ENCODE measurements at regions not wholly inside any gene's neighbourhood (a gene's known extent, or its start where the extent isn't known, plus 50 kb on each side); places are given as distances from the start of the nearest gene placed in this dataset.
"Not testable (repeated sequence)": the region's sequence is repeated elsewhere in the genome, so short reads cannot be mapped to it uniquely, and the experiment has no call there.

GRCh38 chr1:116195077-116195868 is 84.1 kb downstream of the MAB21L3 start:
- H3K4me3 ChIP-seq = no peak overlapping the region
- no peaks in the 10 kb centered on the region for H3K4me1 ChIP-seq
- no peaks in the 10 kb centered on the region for H3K36me3 ChIP-seq
- no peaks in the 10 kb centered on the region for H3K9me3 ChIP-seq
- intact Hi-C loops (cut with DNase I) = no loop called here
- no peak overlapping the region for H3K27ac ChIP-seq
- no peak for ATAC-seq
- no peak for DNase-seq
- no peaks in the 10 kb centered on the region for H3K27me3 ChIP-seq
- TF ChIP-seq CTCF (IDR thresholded peaks at IDR 0.05) = no peak

GRCh38 chr1:116200343-116200742 is 89.1 kb downstream of the MAB21L3 start:
- H3K27me3 ChIP-seq; H3K27ac ChIP-seq; ATAC-seq; H3K36me3 ChIP-seq; H3K4me3 ChIP-seq; H3K4me1 ChIP-seq; DNase-seq; H3K9me3 ChIP-seq; intact Hi-C loops (cut with DNase I): not testable (repeated sequence)

GRCh38 chr1:116201911-116202310 is 90.7 kb downstream of the MAB21L3 start:
- Histone ChIP-seq H3K4me3 (no peak overlapping the region), H3K4me1 (no peaks in the 10 kb centered on the region), H3K27ac (no peak overlapping the region), H3K9me3 (no peaks in the 10 kb centered on the region), H3K27me3 (no peaks in the 10 kb centered on the region), H3K36me3 (no peaks in the 10 kb centered on the region)
- ATAC-seq = no peak
- no peak for TF ChIP-seq CTCF (IDR thresholded peaks at IDR 0.05)
- no peak for DNase-seq
- intact Hi-C loops (cut with DNase I) = no loop called here

GRCh38 chr1:116203181-116203723 is 92.1 kb downstream of the MAB21L3 start:
- Histone ChIP-seq H3K27me3 (no peaks in the 10 kb centered on the region), H3K27ac (no peak overlapping the region), H3K4me3 (no peak overlapping the region), H3K9me3 (no peaks in the 10 kb centered on the region), H3K4me1 (no peaks in the 10 kb centered on the region), H3K36me3 (no peaks in the 10 kb centered on the region)
- no peak for TF ChIP-seq CTCF (IDR thresholded peaks at IDR 0.05)
- no peak for DNase-seq
- intact Hi-C loops (cut with DNase I) = no loop called here
- no peak for ATAC-seq

- no peaks in the 10 kb centered on the region for H3K36me3 ChIP-seq
- TF ChIP-seq CTCF (IDR thresholded peaks at IDR 0.05) = no peak
- no peaks in the 10 kb centered on the region for H3K9me3 ChIP-seq
- H3K4me3 ChIP-seq = no peak overlapping the region
- H3K27ac ChIP-seq = no peak overlapping the region
- no peaks in the 10 kb centered on the region for H3K27me3 ChIP-seq
- no peak for DNase-seq
- intact Hi-C loops (cut with DNase I) = no loop called here
- H3K4me1 ChIP-seq = no peaks in the 10 kb centered on the region
- ATAC-seq = no peak
These were observed 92.7 kb downstream of the MAB21L3 start for GRCh38 chr1:116203920-116204319.

- Histone ChIP-seq H3K4me3 (no peak overlapping the region), H3K27me3 (no peaks in the 10 kb centered on the region), H3K27ac (no peak overlapping the region), H3K36me3 (no peaks in the 10 kb centered on the region), H3K9me3 (no peaks in the 10 kb centered on the region), H3K4me1 (no peaks in the 10 kb centered on the region)
- TF ChIP-seq CTCF (IDR thresholded peaks at IDR 0.05) = no peak
- no peak for DNase-seq
- no peak for ATAC-seq
- intact Hi-C loops (cut with DNase I) = no loop called here
These were observed 94.9 kb downstream of the MAB21L3 start for GRCh38 chr1:116205941-116206679.
